ENCODE measurements at regions not wholly inside any gene's neighbourhood (a gene's known extent, or its start where the extent isn't known, plus 50 kb on each side); places are given as distances from the start of the nearest gene placed in this dataset.
"Not testable (repeated sequence)": the region's sequence is repeated elsewhere in the genome, so short reads cannot be mapped to it uniquely, and the experiment has no call there.

- DNase-seq, result no peak
These were observed 61.1 kb upstream of the SEM1 start for GRCh38 chr7:96770758-96771157.

DNA sequence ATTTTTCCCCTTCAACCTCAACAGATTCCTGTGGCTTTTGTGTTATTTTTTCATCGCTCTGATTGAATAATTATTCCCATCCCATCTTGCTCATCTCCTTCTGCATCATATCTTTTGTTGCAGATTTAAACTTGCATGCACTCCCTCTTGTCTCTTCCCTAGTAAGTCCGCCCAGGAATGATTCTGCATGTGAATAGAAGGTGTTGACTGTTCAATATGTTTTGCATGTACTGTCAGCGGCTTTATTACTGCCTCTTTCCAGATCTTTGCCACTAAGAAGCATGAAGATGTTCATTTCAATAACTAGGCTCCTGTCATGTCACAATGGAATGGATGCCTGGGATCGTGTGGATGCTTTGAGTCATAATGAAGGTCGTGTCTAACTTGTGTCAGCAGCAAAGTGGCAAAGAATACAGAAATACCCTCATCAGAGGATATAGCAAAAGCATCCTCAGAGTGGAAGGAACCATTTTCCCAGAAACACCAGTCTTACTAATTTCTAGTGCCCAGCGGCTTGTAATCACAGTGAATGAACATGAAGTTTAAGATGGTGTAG, 62.6 kb upstream of the SEM1 start:
- DNase-seq, result no peak

DNA sequence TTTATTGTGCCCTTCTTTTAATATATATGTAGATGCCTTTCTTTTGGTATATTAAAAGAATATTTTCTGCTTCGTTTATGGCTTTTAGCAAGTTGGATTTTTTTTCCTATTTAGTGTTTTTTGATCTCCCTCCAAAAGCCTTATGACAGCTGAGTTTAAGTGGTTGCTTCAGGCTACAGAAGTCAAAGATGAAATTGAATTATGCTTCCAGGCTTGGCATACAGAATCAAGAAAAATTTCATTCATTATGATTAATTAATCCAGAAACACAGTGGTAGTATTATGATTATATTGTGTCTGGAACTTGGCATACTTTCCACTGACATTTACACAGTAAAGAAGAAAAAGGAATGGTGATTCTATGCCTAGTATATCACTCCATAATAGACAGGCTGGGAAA, 63.8 kb upstream of the SEM1 start:
- DNase-seq, result no peak

GRCh38 chr7:96774358-96774757, 64.7 kb upstream of the SEM1 start:
- DNase-seq, result no peak

DNA sequence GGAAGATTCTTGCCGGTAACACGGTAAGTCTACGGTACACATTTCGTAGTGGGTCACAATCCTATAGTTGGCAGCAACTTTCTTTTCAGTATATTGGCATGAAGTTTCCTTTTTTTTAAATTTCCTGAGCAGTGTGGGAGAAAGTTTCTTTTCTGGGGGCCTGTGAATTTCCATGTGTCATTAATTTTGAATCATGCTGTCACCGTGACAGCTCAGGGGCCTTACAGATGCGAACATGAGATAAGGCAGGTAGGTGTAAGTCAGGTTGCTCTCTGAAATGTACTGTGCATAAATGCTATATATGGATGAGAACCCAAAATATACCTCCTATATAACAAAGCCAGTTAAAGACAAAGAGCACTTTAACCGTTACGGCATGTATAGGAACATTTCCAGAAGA, 65.4 kb upstream of the SEM1 start:
- DNase-seq, result no peak

DNA sequence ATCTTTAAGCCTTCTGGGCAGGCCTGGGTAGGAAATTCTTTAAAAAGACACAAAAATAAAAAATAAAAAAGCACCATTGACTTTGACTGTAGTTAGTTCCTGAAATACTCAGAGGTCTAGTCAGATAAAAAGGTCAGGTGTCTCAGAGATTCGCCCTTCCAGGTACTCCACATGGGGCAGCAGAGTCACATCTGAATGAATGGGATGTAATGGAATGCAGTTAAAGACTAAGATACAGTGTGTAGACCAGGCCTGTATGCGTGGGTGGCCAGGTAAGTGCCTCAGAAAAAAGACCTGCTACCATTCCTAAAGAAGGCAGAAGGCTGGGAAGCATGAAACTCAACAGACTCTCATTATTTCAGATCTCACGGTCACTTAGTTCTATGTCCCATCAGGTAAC, 68.6 kb upstream of the SEM1 start:
- no peak for DNase-seq

DNA sequence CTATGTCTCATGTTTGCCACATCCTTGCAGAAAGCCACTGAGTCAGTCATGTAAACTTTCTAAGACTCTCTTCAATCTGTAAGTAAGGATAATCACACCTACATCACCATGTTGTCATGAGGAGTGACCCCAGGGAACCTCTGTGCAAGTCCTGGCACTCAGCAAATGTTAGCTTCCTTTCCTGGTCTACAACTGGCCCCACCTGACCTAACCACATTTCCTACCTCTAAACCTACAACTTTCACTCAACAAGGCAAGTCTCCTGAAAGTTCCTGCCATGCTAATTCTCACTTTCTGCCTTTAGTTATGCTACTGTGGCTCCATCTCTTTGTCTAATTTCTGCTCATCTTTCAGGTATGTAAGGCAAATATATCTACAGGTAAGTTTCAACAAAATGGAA, 72.3 kb upstream of the SEM1 start:
- no peak for DNase-seq

GRCh38 chr7:96782686-96783298, 73.1 kb upstream of the SEM1 start:
- not testable (repeated sequence) for DNase-seq

GRCh38 chr7:96784597-96784996, 75.0 kb upstream of the SEM1 start:
- no peak for DNase-seq

DNA sequence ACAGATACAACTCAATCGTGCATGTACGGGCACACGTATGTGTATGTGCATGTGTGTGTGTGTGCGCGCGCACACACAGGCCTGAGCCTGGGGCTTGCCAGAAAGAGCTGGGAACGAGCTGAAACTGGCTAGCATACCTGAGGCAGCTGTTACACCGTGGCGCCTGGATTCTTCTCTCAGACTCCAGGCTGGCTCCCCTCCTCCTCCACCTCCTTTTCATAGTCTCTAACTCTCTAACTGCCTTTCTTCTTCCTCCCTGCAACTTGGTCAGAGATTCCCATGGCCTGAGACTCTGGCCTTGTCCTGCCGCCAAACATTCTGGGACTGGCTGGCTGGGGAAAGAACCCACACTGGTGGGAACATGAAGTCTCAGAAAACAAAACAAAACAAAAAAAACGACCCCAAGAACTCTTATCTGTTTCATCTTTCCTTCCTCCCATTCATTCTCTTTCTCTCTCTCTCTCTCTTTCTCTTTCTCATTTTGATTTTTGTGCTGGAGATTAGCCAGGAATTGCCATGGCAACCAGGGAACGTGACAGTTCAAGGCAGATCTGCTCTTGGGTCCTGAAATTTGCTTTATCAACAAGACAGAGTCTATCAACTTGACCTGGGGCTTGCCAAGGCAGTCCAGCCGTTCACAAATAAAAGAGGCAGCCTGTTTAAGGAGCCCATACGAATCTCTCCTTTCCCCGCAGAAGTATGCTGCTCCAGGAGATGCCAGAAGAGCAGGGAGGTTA, 76.8 kb upstream of the SEM1 start:
- DNase-seq, result no peak

GRCh38 chr7:96786998-96787395, 77.4 kb upstream of the SEM1 start:
- no peak for DNase-seq

DNA sequence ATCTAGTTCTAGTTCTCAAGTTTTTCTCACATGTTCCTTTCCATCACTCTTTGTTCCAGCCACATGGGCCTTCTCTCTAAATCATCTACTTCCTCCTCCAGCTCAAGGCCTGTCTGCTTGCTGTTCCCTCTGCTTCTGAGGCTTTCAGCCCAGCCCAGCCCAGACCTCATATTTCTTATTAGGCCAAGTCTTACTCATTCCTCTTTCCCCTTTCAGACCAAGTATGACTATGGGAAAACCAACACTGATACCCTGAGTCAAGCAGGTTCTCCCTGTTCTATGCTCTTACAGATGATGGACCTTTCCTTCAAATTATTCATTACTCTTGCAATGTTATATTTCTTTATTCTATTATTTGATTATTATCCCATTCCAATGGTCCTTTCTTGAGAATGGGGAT, 80.3 kb upstream of the SEM1 start:
- no peak for DNase-seq

- no peak for DNase-seq
These were observed 82.5 kb upstream of the SEM1 start for GRCh38 chr7:96792115-96792514.

- no peak for DNase-seq
These were observed 84.4 kb upstream of the SEM1 start for GRCh38 chr7:96794063-96794462.

GRCh38 chr7:96800122-96800521, 90.5 kb upstream of the SEM1 start:
- no peak for DNase-seq

GRCh38 chr7:96800824-96801223, 91.2 kb upstream of the SEM1 start:
- DNase-seq, result no peak

GRCh38 chr7:96819111-96819700, 109.6 kb upstream of the SEM1 start:
- no peak for DNase-seq

GRCh38 chr7:96821131-96821530, 111.5 kb upstream of the SEM1 start:
- DNase-seq, result not testable (repeated sequence)

DNA sequence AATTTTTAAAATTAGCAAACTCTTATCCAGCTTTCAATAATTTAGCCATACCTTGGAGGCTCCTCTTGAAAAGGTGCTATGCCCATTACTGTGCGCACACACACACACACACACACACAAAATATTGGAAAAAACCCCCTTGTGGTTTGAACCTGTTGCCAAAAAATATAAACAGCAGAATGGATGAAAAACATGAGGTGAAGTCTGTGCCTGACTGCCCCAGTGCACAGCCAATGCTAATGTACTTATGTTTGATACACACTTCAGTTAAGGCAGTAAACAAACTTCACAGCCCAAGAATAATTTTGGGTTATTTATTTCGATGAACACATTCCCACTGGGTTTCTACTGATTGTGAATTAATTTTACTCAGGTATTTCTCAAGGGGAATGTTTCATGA, 113.2 kb upstream of the SEM1 start:
- DNase-seq, result no peak

- no peak for DNase-seq
These were observed 113.6 kb upstream of the SEM1 start for GRCh38 chr7:96823274-96823673.

GRCh38 chr7:96824686-96825085, 115.0 kb upstream of the SEM1 start:
- DNase-seq, result no peak

GRCh38 chr7:96825285-96825684, 115.6 kb upstream of the SEM1 start:
- no peak for DNase-seq

DNA sequence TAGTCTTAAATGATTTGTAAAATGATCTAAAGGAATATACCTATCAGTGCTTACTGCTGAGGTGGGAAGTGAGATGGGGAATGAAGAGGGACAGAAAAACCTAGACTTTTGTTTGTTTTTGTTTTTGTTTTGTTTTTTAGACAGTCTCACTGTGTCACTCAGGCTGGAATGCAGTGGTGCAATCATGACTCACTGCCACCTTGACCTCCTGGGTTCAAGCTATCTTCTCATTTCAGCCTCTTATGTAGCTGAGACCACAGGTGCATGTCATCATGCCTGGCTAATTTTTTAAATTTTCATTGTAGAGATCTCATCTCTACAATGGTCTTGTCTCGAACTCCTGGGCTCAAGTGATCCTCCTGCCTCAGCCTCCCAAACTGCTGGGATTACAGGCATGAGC, 116.4 kb upstream of the SEM1 start:
- peak; percentile 11 for DNase-seq

- DNase-seq, result no peak
These were observed 118.1 kb upstream of the SEM1 start for GRCh38 chr7:96827701-96828100.

Measured in NK-92 treated with Interleukin-12 subunit alpha and Interleukin-12 subunit beta, amount 100 ng/mL, for 24 hours (cell line).